PC-9 (cell line): ENCODE measurements at regions not wholly inside any gene's neighbourhood (a gene's known extent, or its start where the extent isn't known, plus 50 kb on each side); places are given as distances from the start of the nearest gene placed in this dataset.

Source experiments
- CTCF ChIP-seq: fragments of 200-600 bp; sonication (generic); conservative IDR thresholded peaks from 2 replicates; pipeline ENCODE4 v1.6.1; 2017; ENCODE audit warnings: mixed run types, antibody characterized with exemption, mild to moderate bottlenecking, moderate library complexity
- EZH2 ChIP-seq: fragments of 200-600 bp; sonication (generic); IDR thresholded peaks from 2 replicates; pipeline ENCODE4 v1.8.0; 2017; ENCODE audit warnings: antibody characterized with exemption, low read depth

GRCh38 chr13:105530468-105530867 lies 1005.0 kb downstream of the EFNB2 start:
- TF ChIP-seq CTCF (no peak), EZH2 (no peak)
